Femur (tissue), 1 donor: ENCODE measurements at regions not wholly inside any gene's neighbourhood (a gene's known extent, or its start where the extent isn't known, plus 50 kb on each side); places are given as distances from the start of the nearest gene placed in this dataset.
A peak's percentile ranks its signal among the peaks of the same experiment; 100 is the strongest.
"Not testable (repeated sequence)": the region's sequence is repeated elsewhere in the genome, so short reads cannot be mapped to it uniquely, and the experiment has no call there.

Source experiments
- DNase-seq: peaks from one replicate; pipeline ENCODE4 v3.0.0-alpha.2; 2017

- no peak for DNase-seq
Observed at GRCh38 chr17:73900516-73900915, 256.3 kb upstream of the SDK2 start.

- no peak for DNase-seq
Observed at GRCh38 chr17:73901249-73901648, 257.0 kb upstream of the SDK2 start.

GRCh38 chr17:73901661-73902415 lies 257.6 kb upstream of the SDK2 start:
- DNase-seq = peak; percentile 51

GRCh38 chr17:73902416-73903181 lies 258.4 kb upstream of the SDK2 start:
- no peak for DNase-seq

GRCh38 chr17:73906896-73907870 lies 262.9 kb upstream of the SDK2 start:
- DNase-seq = no peak

- no peak for DNase-seq
Observed at GRCh38 chr17:73909186-73909585, 264.9 kb upstream of the SDK2 start.

- DNase-seq = no peak
Observed at GRCh38 chr17:73910206-73910605, 266.0 kb upstream of the SDK2 start.

- no peak for DNase-seq
Observed at GRCh38 chr17:73910821-73911515, 266.7 kb upstream of the SDK2 start.

GRCh38 chr17:73911726-73912372 lies 267.6 kb upstream of the SDK2 start:
- DNase-seq = no peak

- no peak for DNase-seq
Observed at GRCh38 chr17:73912373-73912746, 268.1 kb upstream of the SDK2 start.

GRCh38 chr17:73914536-73915274 lies 270.5 kb upstream of the SDK2 start:
- DNase-seq = no peak

- not testable (repeated sequence) for DNase-seq
Observed at GRCh38 chr17:73919033-73919432, 274.8 kb upstream of the SDK2 start.

- DNase-seq = no peak
Observed at GRCh38 chr17:73921306-73921705, 277.1 kb upstream of the SDK2 start.

GRCh38 chr17:73924114-73924908 lies 279.2 kb upstream of the RPL38 start:
- no peak for DNase-seq

GRCh38 chr17:73924909-73925186 lies 278.6 kb upstream of the RPL38 start:
- DNase-seq = no peak

GRCh38 chr17:73929860-73930430 lies 273.5 kb upstream of the RPL38 start:
- no peak for DNase-seq

- DNase-seq = no peak
Observed at GRCh38 chr17:73932216-73932749, 271.2 kb upstream of the RPL38 start.

GRCh38 chr17:73933164-73933766 lies 270.2 kb upstream of the RPL38 start:
- no peak for DNase-seq

- no peak for DNase-seq
Observed at GRCh38 chr17:73933871-73934270, 269.6 kb upstream of the RPL38 start.

GRCh38 chr17:73934696-73935095 lies 268.8 kb upstream of the RPL38 start:
- no peak for DNase-seq
